Astrocyte (in vitro differentiated cells and primary cell): ENCODE measurements at regions not wholly inside any gene's neighbourhood (a gene's known extent, or its start where the extent isn't known, plus 50 kb on each side); places are given as distances from the start of the nearest gene placed in this dataset.

Experiments
- DNase-seq: peaks from one replicate; pipeline ENCODE4 v3.0.0-alpha.2; 2010; ENCODE audit warnings: low read depth
- FAIRE-seq: peaks from 2 replicates; lab custom pipeline; 2011; peaks lifted over from hg19 to GRCh38; lab: Jason Lieb, UNC
- H2AFZ ChIP-seq: 2 replicates; pipeline ENCODE4 v1.6.0; 2012; ENCODE audit warnings: low read depth, low read length, inconsistent platforms
- H3K27ac ChIP-seq: 2 replicates; pipeline ENCODE4 v1.5.1; 2011; ENCODE audit warnings: low read depth, low read length, inconsistent platforms
- H3K27me3 ChIP-seq: 2 replicates; pipeline ENCODE4 v1.6.0; 2011; ENCODE audit warnings: low read length, inconsistent platforms; ENCODE audit not compliant: insufficient read depth
- H3K36me3 ChIP-seq: 2 replicates; pipeline ENCODE4 v1.5.1; 2011; ENCODE audit warnings: low read length, inconsistent platforms; ENCODE audit not compliant: insufficient read depth
- H3K4me1 ChIP-seq: 2 replicates; pipeline ENCODE4 v1.5.1; 2011; ENCODE audit warnings: low read length, inconsistent platforms; ENCODE audit not compliant: insufficient read depth
- H3K4me2 ChIP-seq: 2 replicates; pipeline ENCODE4 v1.6.0; 2012; ENCODE audit warnings: low read length, inconsistent platforms
- H3K4me3 ChIP-seq: 2 replicates; pipeline ENCODE4 v1.5.1; 2011; ENCODE audit warnings: low read depth, mild to moderate bottlenecking, low read length, inconsistent platforms; ENCODE audit not compliant: insufficient read depth
- H3K79me2 ChIP-seq: 2 replicates; pipeline ENCODE4 v1.6.0; 2012; ENCODE audit warnings: mild to moderate bottlenecking, low read length, inconsistent platforms; ENCODE audit not compliant: insufficient read depth
- H3K9ac ChIP-seq: 2 replicates; pipeline ENCODE4 v1.6.0; 2012; ENCODE audit warnings: mild to moderate bottlenecking, low read length, inconsistent platforms
- H3K9me3 ChIP-seq: 2 replicates; pipeline ENCODE4 v1.5.1; 2012; ENCODE audit warnings: low read depth, mild to moderate bottlenecking, low read length, inconsistent platforms; ENCODE audit not compliant: insufficient read depth
- H4K20me1 ChIP-seq: 2 replicates; pipeline ENCODE4 v1.6.0; 2012; ENCODE audit warnings: low read length, inconsistent platforms; ENCODE audit not compliant: insufficient read depth
- H3K27ac Mint-ChIP-seq: one replicate; pipeline ENCODE4 v1.8.0; 2021; ENCODE audit warnings: mild to moderate bottlenecking, mixed read lengths; ENCODE audit not compliant: unreplicated experiment
- H3K27me3 Mint-ChIP-seq: one replicate; pipeline ENCODE4 v1.8.0; 2021; ENCODE audit warnings: low read depth, mixed read lengths; ENCODE audit not compliant: unreplicated experiment
- H3K36me3 Mint-ChIP-seq: one replicate; pipeline ENCODE4 v1.8.0; 2021; ENCODE audit warnings: low read depth, mixed read lengths; ENCODE audit not compliant: unreplicated experiment
- H3K4me1 Mint-ChIP-seq: one replicate; pipeline ENCODE4 v1.8.0; 2021; ENCODE audit warnings: low read depth, mixed read lengths; ENCODE audit not compliant: unreplicated experiment
- H3K4me3 Mint-ChIP-seq: one replicate; pipeline ENCODE4 v1.8.0; 2021; ENCODE audit warnings: mild to moderate bottlenecking, moderate library complexity, mixed read lengths; ENCODE audit not compliant: unreplicated experiment
- H3K9me3 Mint-ChIP-seq: one replicate; pipeline ENCODE4 v1.8.0; 2021; ENCODE audit warnings: mild to moderate bottlenecking, mixed read lengths; ENCODE audit not compliant: unreplicated experiment
- EZH2 ChIP-seq: IDR thresholded peaks from 2 replicates; pipeline ENCODE4 v1.6.1; 2012; ENCODE audit warnings: mild to moderate bottlenecking, low read length, inconsistent platforms; ENCODE audit not compliant: insufficient read depth
- TF ChIP-seq, protein P1 (sequence below): IDR thresholded peaks from 2 replicates; pipeline ENCODE4 v1.5.1; 2011; ENCODE audit warnings: low read depth, mild to moderate bottlenecking, inconsistent platforms, low read length, moderate library complexity; ENCODE audit not compliant: insufficient read depth

DNA sequence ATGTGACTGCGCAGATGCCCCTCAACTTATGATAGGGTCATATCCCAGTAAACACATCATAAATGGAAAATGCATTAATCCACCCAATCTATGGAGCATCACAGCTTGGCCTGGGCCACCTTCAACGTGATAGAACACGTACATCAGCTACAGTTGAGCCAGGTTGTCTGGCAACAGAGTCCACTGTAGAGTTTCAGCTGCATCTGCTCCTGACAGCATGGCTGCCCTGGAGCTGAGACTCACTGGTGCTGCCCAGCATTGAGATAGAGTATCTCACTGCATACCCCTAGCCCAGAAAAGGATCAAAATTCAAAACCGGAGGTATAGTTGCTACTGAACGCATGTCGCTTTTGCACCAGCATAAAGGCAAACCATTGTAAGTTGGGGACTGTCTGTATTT is 437.7 kb upstream of the MKI67 start:
- no peaks in the 10 kb centered on the region for H3K36me3 Mint-ChIP-seq

DNA sequence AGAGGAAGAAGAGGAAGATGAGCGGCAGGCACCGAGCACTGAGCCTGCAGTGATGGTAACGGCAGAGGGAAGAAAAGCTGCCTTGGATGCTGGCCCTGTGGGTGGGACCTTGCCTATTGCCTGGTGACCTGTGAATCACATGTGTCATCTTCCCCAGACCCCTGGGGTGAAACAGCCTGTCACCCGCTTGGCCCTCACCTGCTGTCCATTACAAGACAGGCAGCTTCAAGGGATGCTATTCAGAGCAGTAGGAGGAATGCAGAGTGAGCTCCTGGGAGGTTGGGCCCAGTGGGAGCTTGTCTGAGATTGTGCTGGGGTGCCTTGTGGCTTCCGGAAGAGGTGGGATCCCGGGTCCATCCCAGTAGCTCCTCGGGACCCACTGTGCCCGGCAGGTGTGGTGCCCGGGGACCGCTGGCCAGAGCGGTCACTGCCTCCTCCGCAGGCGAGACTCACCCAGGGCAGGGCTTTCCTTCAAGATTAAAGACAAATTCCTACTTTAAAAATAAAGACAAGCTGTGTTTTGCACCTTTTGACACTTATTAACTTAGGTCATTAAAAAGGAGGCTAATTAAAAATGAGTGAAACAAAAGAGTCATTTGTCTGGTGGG is 440.2 kb upstream of the MKI67 start:
- Histone ChIP-seq H4K20me1 (no peaks in the 10 kb centered on the region), H3K27ac (no peak overlapping the region), H3K4me3 (no peak overlapping the region), H3K4me2 (no peak overlapping the region), H3K9me3 (peaks cover 6% of the 10 kb centered on the region), H3K4me1 (no peaks in the 10 kb centered on the region), H2AFZ (no peak overlapping the region), H3K9ac (no peak overlapping the region), H3K27me3 (no peaks in the 10 kb centered on the region), H3K36me3 (no peaks in the 10 kb centered on the region), H3K79me2 (no peaks in the 10 kb centered on the region)
- TF ChIP-seq EZH2 = no peak
- TF ChIP-seq, protein P1, sequence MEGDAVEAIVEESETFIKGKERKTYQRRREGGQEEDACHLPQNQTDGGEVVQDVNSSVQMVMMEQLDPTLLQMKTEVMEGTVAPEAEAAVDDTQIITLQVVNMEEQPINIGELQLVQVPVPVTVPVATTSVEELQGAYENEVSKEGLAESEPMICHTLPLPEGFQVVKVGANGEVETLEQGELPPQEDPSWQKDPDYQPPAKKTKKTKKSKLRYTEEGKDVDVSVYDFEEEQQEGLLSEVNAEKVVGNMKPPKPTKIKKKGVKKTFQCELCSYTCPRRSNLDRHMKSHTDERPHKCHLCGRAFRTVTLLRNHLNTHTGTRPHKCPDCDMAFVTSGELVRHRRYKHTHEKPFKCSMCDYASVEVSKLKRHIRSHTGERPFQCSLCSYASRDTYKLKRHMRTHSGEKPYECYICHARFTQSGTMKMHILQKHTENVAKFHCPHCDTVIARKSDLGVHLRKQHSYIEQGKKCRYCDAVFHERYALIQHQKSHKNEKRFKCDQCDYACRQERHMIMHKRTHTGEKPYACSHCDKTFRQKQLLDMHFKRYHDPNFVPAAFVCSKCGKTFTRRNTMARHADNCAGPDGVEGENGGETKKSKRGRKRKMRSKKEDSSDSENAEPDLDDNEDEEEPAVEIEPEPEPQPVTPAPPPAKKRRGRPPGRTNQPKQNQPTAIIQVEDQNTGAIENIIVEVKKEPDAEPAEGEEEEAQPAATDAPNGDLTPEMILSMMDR = no peak
- FAIRE-seq (no peak), DNase-seq (no peak)
- no peak overlapping the region for H3K4me3 Mint-ChIP-seq
- H3K27me3 Mint-ChIP-seq = peaks cover 25% of the 10 kb centered on the region
- H3K4me1 Mint-ChIP-seq = no peaks in the 10 kb centered on the region
- H3K36me3 Mint-ChIP-seq = no peaks in the 10 kb centered on the region
- H3K27ac Mint-ChIP-seq = no peak overlapping the region
- peaks cover 8% of the 10 kb centered on the region for H3K9me3 Mint-ChIP-seq

More for the DNA sequence above, 437.7 kb upstream of the MKI67 start:
- no peak for DNase-seq
- TF ChIP-seq, protein P1 = no peak
- Histone ChIP-seq H3K27ac (no peak overlapping the region), H3K36me3 (no peaks in the 10 kb centered on the region), H3K4me3 (no peak overlapping the region), H3K9ac (no peak overlapping the region), H3K9me3 (peaks cover 6% of the 10 kb centered on the region), H3K27me3 (no peaks in the 10 kb centered on the region), H2AFZ (no peak overlapping the region), H4K20me1 (no peaks in the 10 kb centered on the region), H3K79me2 (no peaks in the 10 kb centered on the region), H3K4me2 (no peak overlapping the region), H3K4me1 (no peaks in the 10 kb centered on the region)
- Mint-ChIP-seq H3K27ac (no peak overlapping the region), H3K4me3 (no peak overlapping the region), H3K27me3 (peaks cover 8% of the 10 kb centered on the region), H3K9me3 (peaks cover 8% of the 10 kb centered on the region), H3K4me1 (no peaks in the 10 kb centered on the region)
- FAIRE-seq = no peak

- Mint-ChIP-seq H3K27ac (no peak overlapping the region), H3K9me3 (no peaks in the 10 kb centered on the region), H3K36me3 (no peaks in the 10 kb centered on the region), H3K4me3 (no peak overlapping the region), H3K4me1 (no peaks in the 10 kb centered on the region), H3K27me3 (peaks cover 33% of the 10 kb centered on the region)
- FAIRE-seq = no peak
- no peaks in the 10 kb centered on the region for H3K79me2 ChIP-seq
- H3K36me3 ChIP-seq = no peaks in the 10 kb centered on the region
- no peaks in the 10 kb centered on the region for H3K27me3 ChIP-seq
- no peak for DNase-seq
- no peak overlapping the region for H3K9ac ChIP-seq
- H2AFZ ChIP-seq = no peak overlapping the region
- H3K4me1 ChIP-seq = no peaks in the 10 kb centered on the region
- H3K4me2 ChIP-seq = no peak overlapping the region
- H4K20me1 ChIP-seq = no peaks in the 10 kb centered on the region
- H3K27ac ChIP-seq = no peak overlapping the region
- H3K4me3 ChIP-seq = no peak overlapping the region
- H3K9me3 ChIP-seq = peaks cover 6% of the 10 kb centered on the region
- TF ChIP-seq, protein P1 = no peak
- TF ChIP-seq EZH2 = no peak
These were observed 441.3 kb upstream of the MKI67 start for GRCh38 chr10:128567551-128567950.
